HS-5 (cell line): ENCODE measurements at regions not wholly inside any gene's neighbourhood (a gene's known extent, or its start where the extent isn't known, plus 50 kb on each side); places are given as distances from the start of the nearest gene placed in this dataset.
A peak's percentile ranks its signal among the peaks of the same experiment; 100 is the strongest.
"Not testable (repeated sequence)": the region's sequence is repeated elsewhere in the genome, so short reads cannot be mapped to it uniquely, and the experiment has no call there.

ENCODE experiments used
- DNase-seq: peaks from one replicate; pipeline ENCODE4 v3.0.0-alpha.2; 2012; ENCODE audit warnings: low read depth

DNA sequence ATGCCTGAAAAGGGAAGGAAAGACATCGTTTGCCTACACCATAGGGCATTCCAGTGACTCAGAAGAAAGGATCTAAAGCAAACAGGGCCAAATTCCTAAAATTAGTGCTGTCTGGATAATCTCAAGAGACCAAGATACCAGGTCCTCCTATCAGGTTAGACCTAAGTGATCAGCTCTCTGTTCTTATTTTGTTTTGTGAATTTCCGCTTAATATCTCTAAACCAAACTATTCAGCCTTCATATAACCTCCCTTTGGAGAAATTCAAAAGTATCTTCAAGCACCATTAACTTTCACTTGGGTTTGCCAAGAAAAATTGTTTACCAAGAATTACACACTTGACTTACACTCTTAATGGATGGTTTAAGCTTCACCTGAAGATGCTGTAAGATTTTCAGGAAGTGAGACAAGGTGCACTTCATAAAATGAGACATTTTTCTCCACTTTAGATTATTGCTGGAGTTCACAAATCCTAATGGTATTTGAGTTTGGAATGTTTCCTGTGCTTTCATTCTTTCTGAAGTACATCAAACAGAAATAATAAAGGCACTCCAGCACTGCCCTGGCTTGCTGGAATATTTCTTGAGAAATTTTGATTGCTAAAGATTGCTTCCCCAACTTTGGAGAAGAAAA is 376.1 kb downstream of the LMO7 start:
- DNase-seq, result no peak

DNA sequence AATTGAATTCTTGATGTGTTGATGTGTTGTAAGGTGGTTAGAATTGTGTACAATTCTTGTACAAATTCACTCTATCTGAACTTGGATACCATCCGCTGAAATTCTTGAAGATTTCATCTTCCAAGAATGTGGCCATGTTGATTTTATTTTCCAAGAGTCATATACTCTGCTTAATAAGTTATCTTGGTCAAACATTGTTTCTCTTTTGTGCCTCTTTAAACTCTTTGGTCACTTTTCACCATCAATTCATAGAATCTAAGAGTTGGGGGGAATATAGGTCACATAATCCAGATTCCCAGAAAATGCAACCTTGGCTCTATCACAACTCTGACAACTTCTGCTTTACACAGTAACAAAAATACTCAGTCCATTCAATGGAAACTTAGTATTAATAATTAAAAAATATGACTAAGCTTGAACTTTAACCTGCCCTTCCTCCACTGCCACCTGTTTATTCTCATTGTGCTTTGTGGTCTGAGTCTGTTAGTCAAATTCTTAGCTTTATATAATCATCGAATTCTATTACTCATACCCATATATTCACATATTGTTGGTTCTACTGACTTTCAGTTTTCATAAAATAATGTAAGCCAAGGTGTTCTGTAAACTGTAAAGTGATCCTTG is 373.2 kb downstream of the LMO7 start:
- DNase-seq, result no peak

DNA sequence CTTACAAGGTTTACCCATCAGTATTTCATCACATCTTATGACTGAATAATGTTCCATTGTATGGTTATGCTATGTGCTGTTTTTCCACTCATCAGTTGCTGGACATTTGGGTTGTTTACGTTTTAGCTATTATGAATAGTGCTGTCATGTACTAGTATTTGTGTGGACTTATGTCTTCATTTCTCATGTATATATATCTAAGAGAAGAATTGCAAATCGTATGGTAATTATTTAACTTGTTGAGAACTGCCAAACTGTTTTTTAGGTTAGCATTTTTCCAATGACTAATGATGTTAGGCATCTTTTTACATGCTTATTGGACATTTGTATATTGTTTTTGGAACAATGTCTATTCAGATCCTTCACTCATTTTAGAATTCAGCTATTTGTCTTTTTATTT is 368.3 kb downstream of the LMO7 start:
- no peak for DNase-seq

DNA sequence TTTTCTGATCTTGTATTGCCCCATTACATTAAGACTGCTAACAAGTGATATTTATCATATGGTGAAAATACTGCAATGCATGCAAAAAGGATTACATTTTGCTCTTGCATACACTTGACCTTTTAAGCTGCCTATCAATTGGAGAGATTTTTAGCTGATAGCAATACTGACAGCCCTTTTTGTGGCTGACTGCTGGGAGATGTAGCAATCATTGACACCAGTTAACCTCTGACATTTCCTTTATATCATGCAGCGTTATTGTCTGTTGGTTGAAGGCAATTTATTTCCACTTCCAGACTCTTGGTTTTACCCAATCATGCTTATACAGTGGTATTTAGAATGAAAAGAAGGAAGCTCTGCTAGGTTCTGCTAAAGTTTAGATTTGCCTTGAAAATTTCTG is 364.0 kb downstream of the LMO7 start:
- DNase-seq, result no peak

DNA sequence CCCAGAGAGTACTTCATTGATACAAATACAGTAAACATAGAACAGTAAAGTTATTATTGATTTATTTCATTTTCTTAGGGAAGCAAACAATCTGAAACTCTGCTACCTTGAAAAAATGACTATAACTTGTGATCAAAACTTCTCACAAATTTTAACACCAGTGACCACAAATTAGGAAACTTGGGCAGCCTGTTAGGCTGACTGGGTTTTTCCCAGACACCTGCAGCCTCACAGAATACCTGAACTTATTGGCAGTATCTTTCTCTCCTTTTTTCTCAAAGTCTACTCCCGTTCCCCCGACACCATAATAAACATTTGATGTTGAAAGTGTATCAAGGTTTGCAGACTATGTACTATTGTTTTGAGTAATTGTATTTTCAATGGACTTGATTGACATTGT is 360.5 kb downstream of the LMO7 start:
- DNase-seq, result no peak

DNA sequence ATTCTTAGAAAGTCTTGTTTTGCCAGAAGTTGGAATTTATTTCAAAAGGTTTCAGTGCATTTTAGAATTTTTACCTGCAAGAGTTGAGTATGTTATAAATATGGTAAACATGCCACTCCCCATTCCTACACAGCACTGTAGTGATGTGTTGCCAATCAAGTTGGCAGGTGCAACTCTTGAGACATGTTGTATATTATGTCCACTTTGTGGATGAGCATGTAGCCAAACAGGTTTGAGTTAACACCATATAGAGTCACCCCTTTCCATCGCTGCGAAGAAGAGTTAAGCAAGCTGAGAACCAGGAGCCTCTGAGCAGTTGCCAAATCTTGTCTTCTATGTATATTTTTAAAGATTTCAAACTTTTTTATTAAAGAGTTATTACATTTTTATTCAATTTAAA is 359.8 kb downstream of the LMO7 start:
- DNase-seq, result no peak

DNA sequence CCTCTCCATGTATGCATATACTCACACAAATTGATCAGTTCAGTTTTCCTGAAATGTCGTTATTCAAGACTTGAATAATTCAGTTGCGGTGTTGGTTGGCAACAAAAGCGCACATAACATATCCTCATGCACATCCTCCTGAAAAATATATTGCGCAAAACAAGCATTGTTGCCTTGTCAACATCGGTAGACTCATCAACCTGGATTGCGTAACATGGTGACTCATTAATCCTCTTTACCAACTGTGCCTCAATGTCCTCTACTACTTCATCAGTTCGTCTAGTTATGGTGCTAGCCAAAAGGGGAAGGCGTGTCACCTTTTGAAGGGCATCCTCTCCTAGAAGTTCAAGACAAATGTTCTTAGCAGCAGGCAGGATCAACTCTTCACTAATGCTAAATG is 357.7 kb downstream of the LMO7 start:
- DNase-seq, result no peak

DNA sequence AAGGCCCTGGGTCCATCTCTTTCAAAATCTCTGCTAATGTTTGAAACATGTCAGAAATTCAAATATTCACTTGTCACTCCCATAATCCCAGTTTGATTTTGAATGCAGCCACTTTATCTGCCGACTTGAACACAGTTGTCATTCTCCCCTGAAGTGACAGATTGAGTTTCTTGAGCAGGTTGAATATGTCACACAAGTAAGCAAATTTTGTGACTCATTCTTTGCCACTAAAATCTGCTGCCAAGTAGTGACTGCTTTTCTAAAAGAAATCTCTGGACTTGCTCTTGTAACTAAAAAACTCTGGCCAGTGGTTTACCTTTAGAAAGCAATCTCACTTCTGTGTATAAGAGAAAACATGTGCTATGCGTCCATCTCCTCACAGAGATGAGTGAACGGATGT is 357.1 kb downstream of the LMO7 start:
- DNase-seq, result no peak

DNA sequence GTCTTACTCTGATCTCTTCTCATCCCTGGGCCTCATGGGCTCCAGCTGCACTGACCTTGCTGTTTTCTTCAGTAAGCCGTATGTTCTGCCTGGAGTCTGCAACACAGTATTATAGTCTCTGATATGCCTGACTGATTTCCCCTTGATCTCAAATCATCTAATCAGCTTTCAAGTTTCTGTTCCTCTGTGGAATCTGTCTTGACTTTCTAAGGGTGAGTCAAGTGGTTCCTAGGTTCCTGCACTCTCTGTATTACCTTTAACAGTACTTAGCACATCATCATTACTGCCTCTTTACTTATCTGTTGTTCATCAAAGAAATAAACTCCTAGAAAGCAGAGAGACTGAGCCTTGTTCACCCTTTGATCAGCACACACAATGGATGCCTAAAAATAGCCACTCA is 350.7 kb downstream of the LMO7 start:
- no peak for DNase-seq

DNA sequence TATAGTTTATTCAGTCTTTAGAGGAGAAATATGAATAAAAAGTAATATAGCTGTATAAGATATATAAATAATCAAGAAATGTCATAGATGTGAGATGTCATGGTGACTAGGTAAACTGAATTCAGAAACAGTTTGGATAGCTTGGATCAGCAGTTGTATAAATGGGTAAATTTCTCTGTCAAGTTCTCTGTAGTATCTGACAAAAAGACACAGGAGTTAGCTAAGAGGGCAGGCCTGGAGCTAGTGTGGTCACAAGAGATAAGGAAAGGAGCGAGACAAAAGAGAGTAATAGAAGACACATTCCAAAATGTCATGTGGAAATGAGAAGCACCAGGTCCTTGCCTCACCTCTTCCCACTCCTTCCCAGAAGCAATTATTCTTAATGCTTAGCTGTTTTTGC is 349.0 kb downstream of the LMO7 start:
- no peak for DNase-seq

DNA sequence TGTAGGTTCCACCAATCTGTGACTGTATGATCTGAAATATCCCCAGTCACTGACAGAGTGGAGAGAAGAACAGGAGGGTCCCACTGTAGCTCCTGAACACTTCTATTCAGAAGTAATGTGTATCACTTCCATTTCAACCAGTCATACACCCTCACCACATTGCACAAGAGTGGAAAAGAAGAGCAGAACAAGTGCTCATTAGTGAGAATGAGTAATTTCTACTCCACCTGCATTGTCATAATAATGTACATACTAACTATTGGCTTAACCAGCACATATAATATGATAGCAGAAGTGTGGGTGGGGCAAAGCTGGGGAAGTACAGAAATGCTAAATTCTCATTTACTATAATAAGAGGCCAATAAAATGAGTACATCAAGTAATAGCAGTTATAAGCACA is 342.7 kb downstream of the LMO7 start:
- no peak for DNase-seq

DNA sequence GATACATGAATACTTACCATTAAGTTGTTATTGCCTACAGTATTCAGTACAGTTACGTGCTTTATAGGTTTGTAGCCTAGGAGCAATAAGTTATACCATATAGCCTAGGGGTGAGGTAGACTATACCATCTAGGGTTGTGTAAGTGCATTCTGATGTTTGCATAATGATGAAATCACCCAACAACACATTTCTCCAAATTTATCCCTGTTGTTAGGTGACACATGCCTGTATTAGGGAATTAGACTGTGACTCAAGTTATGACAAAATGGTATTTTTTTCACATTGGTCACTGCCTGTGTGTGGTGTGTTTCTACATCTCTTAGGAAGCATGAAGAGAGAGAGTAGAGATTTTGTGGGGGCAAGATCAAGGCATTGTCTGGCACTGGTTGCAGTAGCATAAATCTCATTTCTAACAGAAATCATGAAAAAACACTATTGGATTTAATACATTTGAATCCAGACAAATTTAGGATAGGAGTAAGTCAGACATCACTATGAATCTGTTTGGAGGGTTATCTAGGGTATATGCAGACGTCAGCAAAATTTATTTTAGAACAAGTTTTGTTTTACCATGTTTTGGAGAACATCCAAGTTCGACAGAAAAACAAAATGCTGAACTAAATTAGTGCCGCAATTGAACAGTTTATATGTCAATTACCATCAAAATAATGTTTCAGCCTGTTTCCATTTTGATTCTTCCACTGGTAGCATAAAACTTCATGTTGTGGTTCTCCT is 332.1 kb downstream of the LMO7 start:
- peak; percentile 19 for DNase-seq

DNA sequence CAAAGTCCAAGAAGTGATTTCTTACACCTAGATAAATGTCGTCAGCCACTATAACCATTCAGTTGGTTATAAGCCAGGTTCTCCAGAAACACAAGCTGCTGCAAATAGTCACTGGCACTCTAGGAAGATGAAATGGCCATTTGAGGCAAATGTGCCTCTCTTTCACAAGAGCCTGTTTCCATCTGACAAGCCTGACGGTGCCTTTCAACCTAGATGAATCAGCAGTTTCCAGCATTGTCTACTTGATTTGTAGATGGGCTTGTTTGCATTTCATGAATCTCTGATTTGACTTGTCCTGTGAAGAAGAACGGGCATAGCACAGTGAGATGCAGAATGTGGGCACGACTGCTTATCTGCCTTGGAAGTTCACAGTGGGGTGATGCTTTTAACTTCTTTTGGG is 327.2 kb downstream of the LMO7 start:
- DNase-seq, result no peak

DNA sequence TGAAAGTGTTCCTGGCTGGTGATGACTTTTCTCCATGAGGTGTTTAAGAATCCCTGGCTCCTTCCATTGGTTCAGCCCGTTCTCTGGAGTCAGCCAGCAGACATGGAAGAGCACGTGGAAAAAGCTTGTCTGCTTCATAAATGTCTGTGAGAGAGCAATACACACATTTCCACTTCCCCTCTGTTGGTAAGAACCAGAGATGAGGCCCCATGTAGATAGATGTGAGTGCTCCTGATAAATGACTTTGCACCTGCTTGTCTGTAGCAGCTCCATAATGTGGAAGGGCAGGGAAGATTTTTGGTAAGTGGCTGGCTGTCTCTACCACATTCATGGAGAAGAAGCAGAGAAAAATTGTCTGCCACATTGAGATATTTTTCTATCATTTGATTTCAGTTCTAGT is 325.8 kb downstream of the LMO7 start:
- DNase-seq, result no peak

DNA sequence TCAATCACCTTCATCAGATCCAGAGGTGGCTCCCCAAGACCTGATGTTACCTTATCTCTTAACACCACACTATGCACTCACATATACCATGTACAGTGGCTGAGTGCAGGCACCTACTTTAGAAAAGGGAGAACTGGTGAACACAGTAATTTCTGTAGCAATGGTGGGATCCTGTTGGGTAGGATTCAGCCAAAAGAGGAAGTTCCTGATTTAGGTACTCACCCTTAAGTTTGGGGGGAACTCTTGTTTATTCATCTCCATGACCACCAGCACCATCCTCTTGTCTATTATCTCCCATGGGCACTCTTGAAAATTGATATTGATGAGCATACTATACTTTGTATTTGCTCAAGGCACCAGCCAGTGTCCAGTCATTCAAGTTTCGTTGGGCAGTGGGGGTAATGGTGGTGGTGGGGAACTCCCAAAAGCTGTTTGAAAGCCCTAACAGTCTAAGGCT is 324.4 kb downstream of the LMO7 start:
- DNase-seq, result no peak

DNA sequence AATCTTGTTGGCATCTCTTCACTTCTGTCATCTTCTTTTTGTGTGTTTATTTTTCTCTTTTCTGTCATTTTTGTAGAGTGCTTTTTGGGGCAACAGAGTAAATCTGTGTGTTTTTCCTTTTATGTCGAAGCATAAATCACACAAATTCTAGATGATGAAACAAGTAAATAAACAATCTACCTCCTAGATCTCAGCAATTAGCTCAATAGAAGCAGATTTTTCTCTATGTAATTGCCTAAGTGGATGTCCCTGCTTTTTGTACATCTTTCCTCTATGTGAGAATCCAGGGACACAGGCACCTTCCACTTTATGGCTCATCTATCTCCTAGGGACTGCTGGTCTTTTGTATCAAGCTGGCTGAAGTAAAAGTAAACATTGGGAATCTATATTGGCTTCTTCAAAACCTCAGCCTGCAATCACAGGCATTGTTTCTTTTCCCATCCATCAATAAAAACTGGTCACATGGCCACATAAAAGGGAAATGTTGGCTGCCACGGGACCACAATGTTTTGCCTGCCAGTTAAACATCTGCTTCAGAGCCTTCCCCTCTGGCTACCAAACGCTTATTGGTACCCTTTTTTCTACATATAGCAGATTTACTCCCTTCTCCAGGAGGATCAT is 323.8 kb downstream of the LMO7 start:
- DNase-seq, result no peak

DNA sequence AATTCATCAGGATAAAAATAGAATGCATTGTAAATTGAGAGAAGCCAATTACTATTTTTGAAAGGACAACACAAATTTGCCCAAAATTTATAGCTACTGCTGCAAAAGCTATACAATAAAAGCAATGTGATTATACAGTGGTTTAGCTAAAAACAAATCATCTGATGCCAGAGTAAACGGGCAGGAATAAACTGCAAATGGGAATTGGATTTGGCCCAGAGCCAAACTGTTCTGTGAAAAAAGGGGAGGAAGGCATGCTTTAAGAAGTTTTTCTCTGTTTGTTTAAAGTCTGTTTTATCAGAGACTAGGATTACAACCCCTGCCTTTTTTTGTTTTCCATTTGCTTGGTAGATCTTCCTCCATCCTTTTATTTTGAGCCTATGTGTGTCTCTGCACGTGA is 317.5 kb downstream of the LMO7 start:
- not testable (repeated sequence) for DNase-seq

DNA sequence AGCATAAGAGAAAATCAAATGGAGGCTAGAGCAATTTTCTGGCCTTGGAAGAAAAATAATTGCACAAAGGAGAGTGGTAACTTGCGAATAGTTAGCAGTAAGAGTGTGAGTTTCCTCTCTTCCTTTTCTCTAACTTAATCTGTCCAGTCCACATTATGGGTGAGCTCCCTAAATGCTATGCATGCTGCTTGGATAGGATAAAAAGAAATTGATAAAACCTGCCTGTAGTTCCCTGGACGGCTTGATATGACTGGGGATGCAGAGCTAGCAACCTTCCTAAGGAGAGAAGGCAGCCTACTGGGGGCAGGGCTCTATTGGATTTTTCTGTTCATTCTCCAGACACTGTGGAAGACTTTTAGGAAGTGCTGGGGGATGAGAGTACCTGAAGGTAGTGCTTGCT is 311.3 kb downstream of the LMO7 start:
- no peak for DNase-seq

DNA sequence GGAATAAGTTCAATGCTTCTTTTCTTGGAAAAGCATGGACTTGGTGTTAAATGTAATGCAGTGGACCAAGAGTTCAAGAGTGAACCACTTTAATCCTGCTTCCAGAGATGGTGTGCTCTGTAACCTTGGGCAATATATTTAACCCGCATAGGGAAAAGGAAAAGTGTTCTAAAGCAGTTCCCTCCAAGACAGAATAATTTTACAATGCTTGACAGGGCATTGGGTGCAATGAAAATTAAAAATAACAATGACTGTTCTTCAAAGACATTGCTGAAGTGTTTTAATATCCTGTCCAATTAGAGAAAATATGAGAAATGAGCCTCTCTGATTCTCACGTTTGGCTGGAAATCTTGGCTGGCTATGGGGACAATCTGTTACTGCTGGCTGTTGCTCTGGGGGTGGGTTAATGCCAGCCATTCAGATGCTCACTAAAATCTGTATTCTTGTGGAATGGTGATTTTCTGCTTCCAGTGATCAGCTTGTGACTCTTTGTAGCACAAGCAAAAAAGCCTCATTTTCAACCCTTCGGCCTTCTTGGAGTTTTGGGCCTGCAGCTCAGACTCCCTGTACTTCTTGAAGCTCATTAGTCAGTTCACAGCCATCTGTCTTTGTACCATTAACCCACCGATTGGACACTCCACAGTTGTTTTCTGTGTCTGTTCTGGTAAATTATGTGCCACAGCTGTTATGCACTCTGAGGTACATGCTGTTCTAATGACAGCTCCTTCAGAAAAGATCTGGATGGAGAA is 310.6 kb downstream of the LMO7 start:
- no peak for DNase-seq

DNA sequence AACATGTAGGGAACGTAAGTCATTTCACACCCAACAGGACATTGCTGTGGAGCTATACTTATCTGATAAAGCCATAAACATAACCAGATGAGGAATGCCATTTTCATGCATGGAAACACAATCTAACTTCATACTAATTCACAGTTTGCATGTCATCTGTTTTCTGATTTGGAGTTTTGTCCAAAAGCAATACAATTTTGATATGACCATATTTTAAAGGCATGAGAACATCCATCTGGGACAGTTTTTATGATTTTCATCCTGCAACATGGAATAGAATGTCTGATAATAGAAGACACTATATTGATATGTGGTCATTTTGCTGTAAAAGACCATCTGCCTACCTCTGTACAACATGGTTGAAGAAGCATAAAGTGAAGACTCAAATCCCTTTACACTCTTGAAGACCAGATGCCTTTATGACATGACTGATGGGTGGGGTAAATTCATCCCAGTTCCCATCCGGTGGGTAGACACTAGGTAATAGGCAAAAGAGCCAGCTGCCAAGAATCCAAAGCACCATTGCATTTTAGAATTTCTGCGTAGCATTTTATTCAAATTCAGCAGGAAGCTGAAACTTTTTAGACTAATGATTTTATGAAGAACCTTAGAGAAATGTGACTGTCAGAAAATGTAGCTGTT is 309.8 kb downstream of the LMO7 start:
- no peak for DNase-seq

DNA sequence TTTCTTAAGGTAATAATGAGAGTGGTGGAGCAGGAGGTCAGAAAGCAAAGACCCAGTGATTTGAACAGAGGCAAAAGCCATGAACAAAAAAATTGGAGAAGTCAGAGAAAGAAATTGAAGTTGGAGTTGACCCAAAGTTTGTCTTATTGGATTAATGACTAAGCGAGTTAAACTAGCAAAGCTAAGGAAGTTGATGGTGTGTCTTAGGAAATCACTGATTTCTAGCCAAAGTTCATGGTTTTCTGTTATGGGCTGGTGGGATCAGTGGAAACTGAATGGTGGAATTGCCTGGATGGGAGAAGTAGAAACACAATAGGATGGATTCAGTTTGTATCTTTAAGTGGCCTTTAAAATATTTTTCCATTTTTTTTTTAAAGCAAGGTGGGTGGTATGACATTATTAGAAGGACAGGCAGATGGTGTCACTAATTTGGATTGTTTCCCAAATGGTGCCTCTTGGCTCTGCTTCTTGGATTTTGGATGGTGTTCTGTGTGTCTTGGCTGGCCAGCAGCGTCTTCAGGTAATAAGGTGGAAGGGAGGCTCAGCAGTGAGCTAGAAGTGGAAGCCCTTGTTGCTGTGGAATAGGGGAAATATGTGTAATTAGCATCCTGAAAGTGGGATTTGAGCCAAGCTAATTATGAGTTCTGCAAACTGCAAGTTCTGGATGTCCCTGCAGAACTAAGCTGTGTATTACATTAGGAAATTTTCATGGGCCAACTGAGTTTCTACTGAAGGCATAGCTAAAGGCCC is 302.9 kb downstream of the LMO7 start:
- no peak for DNase-seq
